ENCODE measurements at regions not wholly inside any gene's neighbourhood (a gene's known extent, or its start where the extent isn't known, plus 50 kb on each side); places are given as distances from the start of the nearest gene placed in this dataset.

GRCh38 chr2:66301767-66302140 is 133.2 kb upstream of the MEIS1 start:
- H3K4me3 ChIP-seq (replicated peaks; ENCODE audit: low read depth, low read length), result no peak overlapping the region
- TF ChIP-seq CTCF (IDR thresholded peaks at IDR 0.05; ENCODE audit: low read depth, low read length, missing control alignments), result no peak
- no peak for DNase-seq (ENCODE audit: extremely low read depth, low read depth)

DNA sequence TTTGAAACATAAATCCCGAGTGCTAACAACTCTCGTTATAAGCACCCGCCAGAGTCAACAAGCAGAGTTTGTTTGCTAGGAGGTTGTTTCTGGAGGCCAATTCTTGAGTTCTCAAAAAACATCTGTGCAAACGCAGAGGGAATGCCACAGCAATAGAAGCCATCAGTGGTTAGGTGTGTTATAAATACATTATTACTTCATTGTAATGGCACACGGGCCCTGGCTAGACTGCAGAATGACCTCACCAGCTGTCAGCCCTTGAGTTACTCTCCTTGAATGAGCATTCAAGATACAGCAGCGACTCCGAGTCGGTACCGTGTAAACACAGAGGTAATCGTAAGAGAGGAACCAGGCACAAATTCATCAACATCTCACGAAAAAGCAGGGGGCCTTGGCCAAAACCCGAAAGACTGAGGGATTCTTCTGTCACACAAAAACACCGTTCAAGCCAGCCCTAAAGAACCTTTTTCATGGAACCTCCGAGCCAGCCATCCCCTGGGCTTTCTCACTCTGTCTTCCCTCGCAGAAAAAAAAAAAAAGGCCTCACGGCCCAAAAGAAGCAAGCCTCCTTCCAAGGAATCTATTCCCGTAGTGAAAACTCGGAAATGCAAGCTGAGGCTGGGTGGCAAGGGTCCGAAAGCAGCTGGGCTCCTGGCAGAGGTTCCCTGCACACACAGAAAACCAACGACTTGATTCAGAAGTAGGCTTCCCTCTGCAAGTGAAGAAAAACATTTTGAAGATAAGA is 133.7 kb upstream of the MEIS1 start:
- no peak for DNase-seq (ENCODE audit: extremely low read depth, low read depth)
- H3K4me3 ChIP-seq (replicated peaks; ENCODE audit: low read depth, low read length), result no peak overlapping the region
- TF ChIP-seq CTCF (IDR thresholded peaks at IDR 0.05; ENCODE audit: low read depth, low read length, missing control alignments), result no peak

DNA sequence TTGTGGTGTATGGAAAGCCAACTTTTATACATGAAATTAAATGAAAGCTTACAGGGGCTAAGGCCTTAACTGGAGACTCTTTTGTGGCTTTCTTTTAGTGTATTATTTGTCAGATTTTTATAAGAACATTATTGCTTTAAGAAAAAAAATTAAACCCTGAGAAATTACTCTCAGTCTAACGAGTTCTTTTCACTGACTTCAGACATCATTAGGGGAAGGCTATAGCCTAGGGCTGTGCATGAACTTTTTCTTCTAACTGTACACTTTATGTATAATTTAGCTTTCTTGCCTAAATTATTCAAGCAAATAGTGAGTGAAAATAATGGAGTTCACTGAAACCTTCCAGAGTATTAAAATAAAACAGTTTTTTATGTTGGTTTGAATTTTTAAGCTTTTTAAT is 151.1 kb upstream of the MEIS1 start:
- H3K4me3 ChIP-seq (replicated peaks; ENCODE audit: low read depth, low read length), result no peak overlapping the region
- no peak for TF ChIP-seq CTCF (IDR thresholded peaks at IDR 0.05; ENCODE audit: low read depth, low read length, missing control alignments)
- no peak for DNase-seq (ENCODE audit: extremely low read depth, low read depth)

DNA sequence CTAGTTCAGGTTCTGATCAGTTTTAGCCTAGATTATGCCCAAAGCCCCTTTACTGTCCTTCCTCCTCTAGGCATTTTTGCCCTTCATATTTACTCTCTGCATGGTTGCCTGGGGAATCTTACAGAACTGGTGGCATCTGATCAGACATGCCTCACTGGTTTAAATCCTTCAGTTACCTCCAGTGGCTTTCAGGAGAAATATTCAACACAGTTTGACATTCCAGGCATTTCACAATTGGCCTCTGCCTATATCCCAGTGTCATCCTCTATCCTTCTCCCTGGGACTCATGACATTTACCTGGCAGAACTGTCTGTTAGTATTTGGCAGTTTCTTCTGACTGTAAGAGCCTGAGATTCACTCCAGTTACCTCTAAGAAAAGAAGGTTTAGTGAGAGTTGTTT is 152.9 kb upstream of the MEIS1 start:
- TF ChIP-seq CTCF (IDR thresholded peaks at IDR 0.05; ENCODE audit: low read depth, low read length, missing control alignments), result no peak

DNA sequence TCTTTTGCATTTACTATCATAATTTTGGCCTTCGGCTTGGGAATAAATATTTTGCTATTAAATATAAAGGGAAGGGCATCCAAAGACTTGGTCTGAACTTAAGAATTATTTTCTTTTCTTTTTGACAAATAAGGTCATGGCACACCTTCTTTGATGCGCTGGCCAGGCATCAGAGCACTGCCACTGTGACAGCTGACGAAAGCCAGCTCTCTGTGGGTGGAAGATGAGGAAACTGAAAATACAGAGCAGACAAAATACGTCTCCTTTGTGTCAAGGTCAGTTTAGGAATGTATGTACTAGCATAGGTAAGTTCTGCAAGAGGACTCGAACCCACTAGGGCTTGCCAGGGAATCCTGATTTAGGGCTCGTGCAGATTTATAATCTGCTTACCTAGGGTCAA is 155.9 kb upstream of the MEIS1 start:
- no peak for TF ChIP-seq CTCF (IDR thresholded peaks at IDR 0.05; ENCODE audit: low read depth, low read length, missing control alignments)
- no peak overlapping the region for H3K4me3 ChIP-seq (replicated peaks; ENCODE audit: low read depth, low read length)
- no peak for DNase-seq (ENCODE audit: extremely low read depth, low read depth)

More for the DNA sequence above, 152.9 kb upstream of the MEIS1 start:
- no peak for DNase-seq (ENCODE audit: extremely low read depth, low read depth)
- no peak overlapping the region for H3K4me3 ChIP-seq (replicated peaks; ENCODE audit: low read depth, low read length)

DNA sequence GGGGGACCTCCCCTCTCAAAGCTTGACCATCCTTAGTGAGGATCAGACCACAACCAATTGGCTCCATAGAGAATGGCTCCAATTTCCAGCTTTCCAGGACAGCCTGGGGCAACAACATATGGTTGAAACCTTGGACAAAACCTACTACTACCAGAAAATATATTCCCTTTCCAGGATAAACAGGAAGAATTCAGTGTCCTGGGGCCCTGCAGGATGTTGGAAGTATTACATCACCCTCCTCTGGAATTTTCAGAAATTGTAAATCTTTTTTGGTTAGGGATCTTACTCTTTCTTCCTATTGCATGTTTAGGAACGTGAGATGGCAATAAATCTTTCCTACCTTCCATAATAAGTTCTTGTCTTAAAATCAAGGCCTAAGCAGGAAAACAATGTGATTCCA is 158.9 kb upstream of the MEIS1 start:
- TF ChIP-seq CTCF (IDR thresholded peaks at IDR 0.05; ENCODE audit: low read depth, low read length, missing control alignments), result no peak
- H3K4me3 ChIP-seq (replicated peaks; ENCODE audit: low read depth, low read length), result no peak overlapping the region
- DNase-seq (ENCODE audit: extremely low read depth, low read depth), result no peak

Data from HFF-Myc (cell line).